H1 (cell line): ENCODE measurements at regions not wholly inside any gene's neighbourhood (a gene's known extent, or its start where the extent isn't known, plus 50 kb on each side); places are given as distances from the start of the nearest gene placed in this dataset.

Experiments used
- CTCF ChIA-PET: fragments of 300-600 bp; sonication (Branson Sonifier 250); formaldehyde crosslinking; loops from one replicate; lab custom pipeline; 2021; ENCODE audit not compliant: partially characterized antibody; lab: Charles Lee
- POLR2A ChIA-PET: fragments of 300-600 bp; sonication (Branson Sonifier 250); formaldehyde crosslinking; loops from one replicate; lab custom pipeline; 2021; ENCODE audit warnings: inconsistent platforms; ENCODE audit not compliant: partially characterized antibody; lab: Charles Lee
- DNase-seq, 2 experiments: peaks; one replicate each; pipeline versions ENCODE4 v3.0.0 to v3.0.0-alpha.2; 2010 to 2022; ENCODE audit warnings: low spot score in 2 of 2, low read depth in 1 of 2, mixed read lengths in 1 of 2
- FAIRE-seq: peaks from 2 replicates; lab custom pipeline; 2011; peaks lifted over from hg19 to GRCh38; lab: Jason Lieb, UNC
- H2AFZ ChIP-seq: 2 replicates; pipeline ENCODE4 v1.8.1; 2012; ENCODE audit warnings: low read length, inconsistent platforms
- H2AK5ac ChIP-seq: 2 replicates; pipeline ENCODE4 v1.6.1; 2013; ENCODE audit warnings: low read depth, low read length
- H2BK120ac ChIP-seq: replicated peaks from 2 replicates; pipeline ENCODE3; 2013; ENCODE audit warnings: low read depth, low read length, inconsistent platforms
- H2BK12ac ChIP-seq: 2 replicates; pipeline ENCODE4 v1.6.1; 2013; ENCODE audit warnings: low read depth, low read length
- H2BK15ac ChIP-seq: 2 replicates; pipeline ENCODE4 v1.6.1; 2013; ENCODE audit warnings: low read length
- H2BK20ac ChIP-seq: 2 replicates; pipeline ENCODE4 v1.6.1; 2013; ENCODE audit warnings: low read length
- H2BK5ac ChIP-seq: 2 replicates; pipeline ENCODE4 v1.6.1; 2013; ENCODE audit warnings: low read depth, low read length
- H3K14ac ChIP-seq: 2 replicates; pipeline ENCODE4 v1.6.1; 2013; ENCODE audit warnings: inconsistent platforms; ENCODE audit not compliant: insufficient read length
- H3K18ac ChIP-seq: 2 replicates; pipeline ENCODE4 v1.6.1; 2013; ENCODE audit warnings: low read length; ENCODE audit errors: extremely low read depth
- H3K23ac ChIP-seq: 2 replicates; pipeline ENCODE4 v1.6.1; 2013; ENCODE audit warnings: inconsistent platforms; ENCODE audit not compliant: insufficient read length
- H3K23me2 ChIP-seq: 2 replicates; pipeline ENCODE4 v1.6.1; 2013; ENCODE audit warnings: low read depth, low read length
- H3K27ac ChIP-seq: 2 replicates; pipeline ENCODE4 v1.6.1; 2011; ENCODE audit warnings: low read depth, low read length, inconsistent platforms
- H3K27me3 ChIP-seq, 4 experiments: replicated peaks in 1 of 4; 1 replicate in 1 of 4; 2 replicates in 3 of 4; pipeline versions ENCODE4 v1.6.1 to v1.8.1; 2011 to 2013; ENCODE audit warnings: low read length in 3 of 4, mild to moderate bottlenecking in 3 of 4, inconsistent platforms in 2 of 4, mixed read lengths in 2 of 4, moderate library complexity in 1 of 4; ENCODE audit not compliant: control insufficient read depth in 3 of 4, insufficient read depth in 3 of 4; ENCODE audit errors: extremely low read depth in 1 of 4
- H3K36me3 ChIP-seq, 4 experiments: 2 replicates each; pipeline versions ENCODE4 v1.6.1 to v1.8.1; 2011 to 2013; ENCODE audit warnings: mild to moderate bottlenecking in 4 of 4, low read length in 3 of 4, moderate library complexity in 2 of 4, control low read depth in 1 of 4, inconsistent platforms in 1 of 4; ENCODE audit not compliant: insufficient read depth in 4 of 4, control insufficient read depth in 2 of 4
- H3K4ac ChIP-seq: replicated peaks from 2 replicates; pipeline ENCODE3; 2013; ENCODE audit warnings: low read length, low read depth, mixed read lengths, inconsistent platforms; ENCODE audit not compliant: insufficient read length
- H3K4me1 ChIP-seq, 4 experiments: replicated peaks in 1 of 4; 1 replicate in 1 of 4; 2 replicates in 3 of 4; pipeline versions ENCODE4 v1.6.1 to v1.8.1; 2011 to 2013; ENCODE audit warnings: low read length in 3 of 4, inconsistent platforms in 2 of 4, mixed read lengths in 1 of 4; ENCODE audit not compliant: insufficient read depth in 4 of 4, control insufficient read depth in 3 of 4
- H3K4me2 ChIP-seq, 2 experiments: 2 replicates each; pipeline versions ENCODE4 v1.6.1 to v1.8.1; 2011 to 2013; ENCODE audit warnings: low read depth in 2 of 2, low read length in 2 of 2, control low read depth in 1 of 2, inconsistent platforms in 1 of 2, mild to moderate bottlenecking in 1 of 2; ENCODE audit not compliant: insufficient read depth in 1 of 2
- H3K4me3 ChIP-seq, 4 experiments: fragments of 200-600, 300-600 bp in 1 of 4; sonication (generic), shearing (Covaris generic), sonication (Bioruptor Twin) in 1 of 4; 2 replicates each; pipeline versions ENCODE4 v1.5.1 to v1.8.1; 2011 to 2016; ENCODE audit warnings: low read length in 4 of 4, low read depth in 3 of 4, control low read depth in 2 of 4, inconsistent platforms in 2 of 4, mild to moderate bottlenecking in 2 of 4, mixed read lengths in 1 of 4, moderate library complexity in 1 of 4; ENCODE audit not compliant: insufficient read depth in 2 of 4; ENCODE audit errors: extremely low read depth in 1 of 4
- H3K56ac ChIP-seq: replicated peaks from 2 replicates; pipeline ENCODE3; 2013; ENCODE audit warnings: low read depth, mild to moderate bottlenecking, mixed read lengths, low read length, inconsistent platforms; ENCODE audit not compliant: insufficient read length
- H3K79me1 ChIP-seq: 2 replicates; pipeline ENCODE4 v1.6.1; 2013; ENCODE audit warnings: low read depth, low read length, control low read depth
- H3K79me2 ChIP-seq, 2 experiments: 2 replicates each; pipeline versions ENCODE4 v1.6.1 to v1.8.1; 2012 to 2013; ENCODE audit warnings: low read length in 2 of 2, mild to moderate bottlenecking in 2 of 2, inconsistent platforms in 1 of 2; ENCODE audit not compliant: insufficient read depth in 2 of 2, control insufficient read depth in 1 of 2
- H3K9ac ChIP-seq, 4 experiments: replicated peaks in 1 of 4; 1 replicate in 1 of 4; 2 replicates in 3 of 4; pipeline versions ENCODE4 v1.6.1 to v1.8.1; 2011 to 2013; ENCODE audit warnings: low read depth in 3 of 4, low read length in 3 of 4, control low read depth in 2 of 4, mild to moderate bottlenecking in 2 of 4, moderate library complexity in 2 of 4, inconsistent platforms in 1 of 4; ENCODE audit errors: extremely low read depth in 1 of 4
- H3K9me3 ChIP-seq, 2 experiments: 2 replicates each; pipeline versions ENCODE4 v1.6.1 to v1.8.1; 2012 to 2013; ENCODE audit warnings: mild to moderate bottlenecking in 2 of 2, moderate library complexity in 2 of 2, control low read depth in 1 of 2, inconsistent platforms in 1 of 2, low read depth in 1 of 2, low read length in 1 of 2, mixed read lengths in 1 of 2; ENCODE audit not compliant: insufficient read depth in 2 of 2
- H4K20me1 ChIP-seq, 2 experiments: replicated peaks in 1 of 2; 2 replicates each; pipeline versions ENCODE3 to v1.8.1; 2011 to 2013; ENCODE audit warnings: inconsistent platforms in 2 of 2, low read length in 2 of 2, mild to moderate bottlenecking in 1 of 2; ENCODE audit not compliant: insufficient read depth in 2 of 2, control insufficient read depth in 1 of 2
- H4K5ac ChIP-seq: 2 replicates; pipeline ENCODE4 v1.6.1; 2013; ENCODE audit warnings: low read length, low read depth, mixed read lengths, inconsistent platforms; ENCODE audit not compliant: insufficient read length
- H4K8ac ChIP-seq: 2 replicates; pipeline ENCODE4 v1.8.0; 2013; ENCODE audit warnings: mild to moderate bottlenecking, moderate library complexity, low read length, inconsistent platforms; ENCODE audit not compliant: insufficient read depth; ENCODE audit errors: extremely low read depth
- H4K91ac ChIP-seq: replicated peaks from 2 replicates; pipeline ENCODE3; 2013; ENCODE audit warnings: low read length, mixed read lengths, inconsistent platforms; ENCODE audit not compliant: insufficient read length
- BACH1 ChIP-seq: IDR thresholded peaks from 2 replicates; pipeline ENCODE4 v1.6.1; 2012; ENCODE audit warnings: low read length, improper control_type of control experiment
- CBX8 ChIP-seq: fragments of 300-800, 300-1000 bp; sonication (generic); IDR thresholded peaks from 2 replicates; pipeline ENCODE4 v1.7.1; 2016; ENCODE audit warnings: low read depth, low read length, borderline replicate concordance
- CTCF ChIP-seq, 3 experiments: IDR thresholded peaks; 1 replicate in 2 of 3; 2 replicates in 1 of 3; pipeline versions ENCODE4 v1.5.1 to v1.6.1; 2011; ENCODE audit warnings: low read length in 3 of 3, mild to moderate bottlenecking in 3 of 3, inconsistent platforms in 2 of 3, low read depth in 1 of 3, moderate library complexity in 1 of 3; ENCODE audit not compliant: insufficient read depth in 1 of 3; ENCODE audit errors: control extremely low read depth in 1 of 3
- KDM1A ChIP-seq: fragments of 200-600, 300-600 bp; sonication (generic); IDR thresholded peaks from 2 replicates; pipeline ENCODE4 v1.7.1; 2016; ENCODE audit warnings: mild to moderate bottlenecking, low read length, borderline replicate concordance
- MAFK ChIP-seq: IDR thresholded peaks from 2 replicates; pipeline ENCODE4 v1.6.1; 2012; ENCODE audit warnings: low read depth, mild to moderate bottlenecking, improper control_type of control experiment, low read length
- PHF8 ChIP-seq: fragments of 200-600 bp; sonication (generic); conservative IDR thresholded peaks from 2 replicates; pipeline ENCODE4 v1.7.1; 2012; ENCODE audit warnings: low read depth, mild to moderate bottlenecking, inconsistent platforms, low read length, moderate library complexity
- POU5F1 ChIP-seq: IDR thresholded peaks from 2 replicates; pipeline ENCODE4 v1.6.1; 2011; ENCODE audit warnings: low read depth, mild to moderate bottlenecking, low read length, moderate library complexity
- SIX5 ChIP-seq: IDR thresholded peaks from 2 replicates; pipeline ENCODE4 v1.6.1; 2011; ENCODE audit warnings: mild to moderate bottlenecking, low read depth, low read length
- SP4 ChIP-seq: IDR thresholded peaks from 2 replicates; pipeline ENCODE4 v1.6.1; 2012; ENCODE audit warnings: low read length, inconsistent platforms
- TAF1 ChIP-seq: IDR thresholded peaks from 2 replicates; pipeline ENCODE4 v1.6.1; 2011; ENCODE audit warnings: mild to moderate bottlenecking, low read depth, low read length
- TEAD4 ChIP-seq: IDR thresholded peaks from 2 replicates; pipeline ENCODE4 v1.6.1; 2012; ENCODE audit warnings: low read depth, low read length, inconsistent platforms, mixed read lengths
- USF2 ChIP-seq: IDR thresholded peaks from 2 replicates; pipeline ENCODE4 v1.6.1; 2011; ENCODE audit warnings: low read length, improper control_type of control experiment
- WGBS, 2 experiments: shearing (Covaris generic) in 1 of 2; methylation state at CpG; one replicate each; pipeline versions ENCODE4 v1.1.6 to v1.1.7; 2013 to 2015; ENCODE audit warnings: low lambda C conversion rate in 2 of 2, mixed read lengths in 2 of 2, inconsistent platforms in 1 of 2, low coverage in 1 of 2, missing lambda C conversion rate in 1 of 2; ENCODE audit not compliant: insufficient replicate concordance in 2 of 2, insufficient coverage in 1 of 2, insufficient read length in 1 of 2; ENCODE audit errors: extremely low coverage in 1 of 2, missing lambda C conversion rate in 1 of 2; 5-methylcytosine and 5-hydroxymethylcytosine counted together

GRCh38 chr6:94859924-94860323 lies 717.4 kb upstream of the MANEA start:
- no peak overlapping the region for H2BK120ac ChIP-seq
- H2AK5ac ChIP-seq = no peak overlapping the region
- no peak overlapping the region for H4K8ac ChIP-seq
- no peaks in the 10 kb centered on the region for H3K27me3 ChIP-seq
- H3K36me3 ChIP-seq = no peaks in the 10 kb centered on the region
- H3K23ac ChIP-seq = no peak overlapping the region
- no peak overlapping the region for H3K27ac ChIP-seq
- FAIRE-seq (no peak), DNase-seq (no peak)
- ChIA-PET POLR2A (no interaction called here), CTCF (no interaction called here)
- no peak overlapping the region for H3K4ac ChIP-seq
- H3K79me1 ChIP-seq = no peaks in the 10 kb centered on the region
- no peak overlapping the region for H2BK15ac ChIP-seq
- no peaks in the 10 kb centered on the region for H3K9me3 ChIP-seq
- peak overlapping the region; percentile 9; the same call in 1 of the 2 replicates for H2BK20ac ChIP-seq
- H3K4me2 ChIP-seq = no peak overlapping the region
- peaks cover 0 to 7% (median 2%) of the 10 kb centered on the region in 4 experiments; a peak in 2 of 7 replicates for H3K4me1 ChIP-seq
- H2BK5ac ChIP-seq = no peak overlapping the region
- H3K4me3 ChIP-seq = no peak overlapping the region
- H3K14ac ChIP-seq = no peak overlapping the region
- no peaks in the 10 kb centered on the region for H3K79me2 ChIP-seq
- H3K23me2 ChIP-seq = no peaks in the 10 kb centered on the region
- H2BK12ac ChIP-seq = no peak overlapping the region
- no peaks in the 10 kb centered on the region for H4K20me1 ChIP-seq
- H2AFZ ChIP-seq = peak overlapping the region; percentile 55
- H4K5ac ChIP-seq = no peak overlapping the region
- no peak overlapping the region for H4K91ac ChIP-seq
- H3K56ac ChIP-seq = no peak overlapping the region
- no peak overlapping the region for H3K9ac ChIP-seq
- H3K18ac ChIP-seq = no peak overlapping the region
- 88% methylated on average over 4 of the region's 4 CpGs; no CpG with 5 or more reads in 1 of the 2 experiments for WGBS, 2 experiments
- 0 out of 2 replicates have a peak, but pooled peaks have one; percentile 10 for TF ChIP-seq MAFK
- no peak for TF ChIP-seq TAF1
- TF ChIP-seq KDM1A = no peak
- no peak for TF ChIP-seq SIX5
- TF ChIP-seq POU5F1 = no peak
- no peak for TF ChIP-seq SP4
- peak; percentile 60; the same call in 1 of the 2 replicates for TF ChIP-seq BACH1
- TF ChIP-seq PHF8 = no peak
- TF ChIP-seq CTCF (IDR thresholded peaks at IDR 0.05; ENCODE audit: control extremely low read depth in 1 of 3, insufficient read depth in 1 of 3, low read depth in 1 of 3, low read length in 3 of 3) = no peak
- no peak for TF ChIP-seq CBX8
- TF ChIP-seq USF2 = no peak
- TF ChIP-seq TEAD4 = 0 out of 2 replicates have a peak, but pooled peaks have one; percentile 3
